MM.1S (cell line): ENCODE measurements at regions not wholly inside any gene's neighbourhood (a gene's known extent, or its start where the extent isn't known, plus 50 kb on each side); places are given as distances from the start of the nearest gene placed in this dataset.

Experiments
- DNase-seq: peaks from one replicate; pipeline ENCODE4 v3.0.0-alpha.2; 2015
- H2AFZ ChIP-seq: fragments of 300-600 bp; sonication (generic); 2 replicates; pipeline ENCODE4 v1.6.0; 2016; ENCODE audit warnings: antibody characterized with exemption, low read length
- H3F3A ChIP-seq: fragments of 300-600 bp; sonication (generic); 2 replicates; pipeline ENCODE4 v1.6.1; 2016; ENCODE audit warnings: mild to moderate bottlenecking, antibody characterized with exemption, low read length, moderate library complexity, mixed read lengths; ENCODE audit not compliant: insufficient read depth
- H3K27ac ChIP-seq: fragments of 300-600 bp; sonication (generic); 2 replicates; pipeline ENCODE4 v1.5.1; 2016; ENCODE audit warnings: mild to moderate bottlenecking, low read length
- H3K27me3 ChIP-seq: fragments of 300-600 bp; sonication (generic); replicated peaks from 2 replicates; pipeline ENCODE4 v1.6.0; 2016; ENCODE audit warnings: low read length; ENCODE audit not compliant: insufficient read depth
- H3K36me3 ChIP-seq: fragments of 300-600 bp; sonication (generic); replicated peaks from 2 replicates; pipeline ENCODE4 v1.6.1; 2016; ENCODE audit warnings: mild to moderate bottlenecking, low read length, mixed read lengths; ENCODE audit not compliant: insufficient read depth
- H3K4me1 ChIP-seq: fragments of 300-600 bp; sonication (generic); 2 replicates; pipeline ENCODE4 v1.6.1; 2016; ENCODE audit warnings: low read length, mixed read lengths
- H3K4me2 ChIP-seq: fragments of 300-600 bp; sonication (generic); 2 replicates; pipeline ENCODE4 v1.6.0; 2016; ENCODE audit warnings: low read depth, low read length
- H3K4me3 ChIP-seq: fragments of 300-600 bp; sonication (generic); 2 replicates; pipeline ENCODE4 v1.5.1; 2016; ENCODE audit warnings: low read length, mixed read lengths
- H3K79me2 ChIP-seq: fragments of 300-600 bp; sonication (generic); 2 replicates; pipeline ENCODE4 v1.6.1; 2016; ENCODE audit warnings: mixed run types, low read length, mixed read lengths
- H3K9ac ChIP-seq: fragments of 300-600 bp; sonication (generic); 2 replicates; pipeline ENCODE4 v1.6.1; 2016; ENCODE audit warnings: low read length, mixed read lengths
- H3K9me2 ChIP-seq: fragments of 300-600 bp; sonication (generic); replicated peaks from 2 replicates; pipeline ENCODE4 v1.6.1; 2016; ENCODE audit warnings: mild to moderate bottlenecking, low read length, mixed read lengths; ENCODE audit not compliant: insufficient read depth
- H3K9me3 ChIP-seq: fragments of 300-600 bp; sonication (generic); replicated peaks from 2 replicates; pipeline ENCODE4 v1.6.1; 2016; ENCODE audit warnings: mild to moderate bottlenecking, low read length, mixed read lengths; ENCODE audit not compliant: insufficient read depth
- H4K20me1 ChIP-seq: fragments of 300-600 bp; sonication (generic); 2 replicates; pipeline ENCODE4 v1.6.1; 2016; ENCODE audit warnings: mild to moderate bottlenecking, low read length, moderate library complexity, mixed read lengths; ENCODE audit not compliant: insufficient read depth
- EZH2 ChIP-seq: fragments of 300-600 bp; sonication (generic); optimal IDR thresholded peaks from 2 replicates; pipeline ENCODE3; 2017; ENCODE audit warnings: low read depth, mild to moderate bottlenecking, antibody characterized with exemption, low read length, mixed read lengths
- EZH2phosphoT487 ChIP-seq: fragments of 300-600 bp; sonication (generic); IDR thresholded peaks from 2 replicates; pipeline ENCODE4 v1.6.1; 2018; ENCODE audit warnings: antibody characterized with exemption, low read length
- TF ChIP-seq, protein P1 (sequence below): fragments of 300-600 bp; sonication (generic); IDR thresholded peaks from 2 replicates; pipeline ENCODE4 v1.5.1; 2016; ENCODE audit warnings: antibody characterized with exemption, low read length, mixed read lengths

DNA sequence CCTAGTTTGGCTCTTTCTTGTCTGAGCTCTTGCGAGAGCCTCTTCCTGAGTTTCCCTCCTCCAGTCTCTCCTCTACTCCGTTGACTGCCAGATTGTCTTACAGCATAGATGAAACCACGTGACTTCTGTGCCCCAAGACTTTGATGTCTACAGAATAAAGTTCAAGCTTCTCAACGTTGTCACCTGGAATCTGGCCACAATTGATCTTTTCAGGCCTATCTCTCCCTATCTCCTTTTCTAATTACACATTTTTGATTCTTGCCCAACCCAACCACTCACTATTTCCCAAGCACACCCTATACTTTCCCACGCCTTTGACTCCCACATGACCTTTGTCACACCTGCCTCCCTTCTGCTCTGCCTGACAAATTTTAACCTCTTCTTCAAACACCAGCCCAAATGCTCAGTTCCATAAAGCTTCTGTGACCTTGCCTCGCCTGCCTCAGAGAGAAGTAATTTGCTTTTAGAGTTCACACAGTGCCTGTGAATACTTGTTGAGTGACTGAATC lies 52.4 kb upstream of the PMFBP1 start:
- Histone ChIP-seq H3K27ac (no peak overlapping the region), H3K9me2 (no peaks in the 10 kb centered on the region), H2AFZ (no peak overlapping the region), H3K4me3 (no peak overlapping the region), H3K79me2 (no peaks in the 10 kb centered on the region), H3K4me2 (no peak overlapping the region), H3K4me1 (no peaks in the 10 kb centered on the region), H3K27me3 (no peaks in the 10 kb centered on the region), H3F3A (no peaks in the 10 kb centered on the region), H3K9me3 (no peaks in the 10 kb centered on the region), H3K9ac (no peak overlapping the region), H3K36me3 (no peaks in the 10 kb centered on the region), H4K20me1 (no peaks in the 10 kb centered on the region)
- TF ChIP-seq EZH2phosphoT487 = no peak
- no peak for DNase-seq

DNA sequence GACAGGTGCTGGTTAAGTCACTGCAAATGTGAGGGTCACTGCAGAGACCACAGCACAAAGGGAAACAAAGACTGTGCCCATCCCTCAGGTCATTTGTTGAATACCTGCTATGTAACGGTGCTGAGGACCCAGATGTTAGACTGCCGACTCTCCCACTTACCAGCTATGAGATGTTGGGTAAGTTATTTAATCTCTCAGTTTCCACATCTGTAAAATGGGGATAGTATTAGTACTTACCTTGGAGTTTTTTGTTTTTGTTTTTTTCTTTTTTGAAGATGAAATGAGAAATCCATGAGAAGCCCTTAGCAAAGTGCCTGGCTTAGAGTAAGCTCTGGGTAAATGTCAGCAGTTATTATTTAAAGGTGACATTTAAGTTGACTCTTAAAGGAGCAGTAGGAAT lies 50.5 kb upstream of the PMFBP1 start:
- Histone ChIP-seq H4K20me1 (no peaks in the 10 kb centered on the region), H3K9ac (no peak overlapping the region), H3K4me2 (no peak overlapping the region), H3F3A (no peaks in the 10 kb centered on the region), H3K27me3 (no peaks in the 10 kb centered on the region), H3K79me2 (no peaks in the 10 kb centered on the region), H3K27ac (no peak overlapping the region), H3K9me2 (no peaks in the 10 kb centered on the region), H2AFZ (no peak overlapping the region), H3K9me3 (no peaks in the 10 kb centered on the region), H3K4me3 (no peak overlapping the region), H3K4me1 (no peaks in the 10 kb centered on the region), H3K36me3 (no peaks in the 10 kb centered on the region)
- TF ChIP-seq, protein P1, sequence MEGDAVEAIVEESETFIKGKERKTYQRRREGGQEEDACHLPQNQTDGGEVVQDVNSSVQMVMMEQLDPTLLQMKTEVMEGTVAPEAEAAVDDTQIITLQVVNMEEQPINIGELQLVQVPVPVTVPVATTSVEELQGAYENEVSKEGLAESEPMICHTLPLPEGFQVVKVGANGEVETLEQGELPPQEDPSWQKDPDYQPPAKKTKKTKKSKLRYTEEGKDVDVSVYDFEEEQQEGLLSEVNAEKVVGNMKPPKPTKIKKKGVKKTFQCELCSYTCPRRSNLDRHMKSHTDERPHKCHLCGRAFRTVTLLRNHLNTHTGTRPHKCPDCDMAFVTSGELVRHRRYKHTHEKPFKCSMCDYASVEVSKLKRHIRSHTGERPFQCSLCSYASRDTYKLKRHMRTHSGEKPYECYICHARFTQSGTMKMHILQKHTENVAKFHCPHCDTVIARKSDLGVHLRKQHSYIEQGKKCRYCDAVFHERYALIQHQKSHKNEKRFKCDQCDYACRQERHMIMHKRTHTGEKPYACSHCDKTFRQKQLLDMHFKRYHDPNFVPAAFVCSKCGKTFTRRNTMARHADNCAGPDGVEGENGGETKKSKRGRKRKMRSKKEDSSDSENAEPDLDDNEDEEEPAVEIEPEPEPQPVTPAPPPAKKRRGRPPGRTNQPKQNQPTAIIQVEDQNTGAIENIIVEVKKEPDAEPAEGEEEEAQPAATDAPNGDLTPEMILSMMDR = no peak
- TF ChIP-seq EZH2 (no peak), EZH2phosphoT487 (no peak)
- no peak for DNase-seq
